ENCODE measurements at regions not wholly inside any gene's neighbourhood (a gene's known extent, or its start where the extent isn't known, plus 50 kb on each side); places are given as distances from the start of the nearest gene placed in this dataset.

DNA sequence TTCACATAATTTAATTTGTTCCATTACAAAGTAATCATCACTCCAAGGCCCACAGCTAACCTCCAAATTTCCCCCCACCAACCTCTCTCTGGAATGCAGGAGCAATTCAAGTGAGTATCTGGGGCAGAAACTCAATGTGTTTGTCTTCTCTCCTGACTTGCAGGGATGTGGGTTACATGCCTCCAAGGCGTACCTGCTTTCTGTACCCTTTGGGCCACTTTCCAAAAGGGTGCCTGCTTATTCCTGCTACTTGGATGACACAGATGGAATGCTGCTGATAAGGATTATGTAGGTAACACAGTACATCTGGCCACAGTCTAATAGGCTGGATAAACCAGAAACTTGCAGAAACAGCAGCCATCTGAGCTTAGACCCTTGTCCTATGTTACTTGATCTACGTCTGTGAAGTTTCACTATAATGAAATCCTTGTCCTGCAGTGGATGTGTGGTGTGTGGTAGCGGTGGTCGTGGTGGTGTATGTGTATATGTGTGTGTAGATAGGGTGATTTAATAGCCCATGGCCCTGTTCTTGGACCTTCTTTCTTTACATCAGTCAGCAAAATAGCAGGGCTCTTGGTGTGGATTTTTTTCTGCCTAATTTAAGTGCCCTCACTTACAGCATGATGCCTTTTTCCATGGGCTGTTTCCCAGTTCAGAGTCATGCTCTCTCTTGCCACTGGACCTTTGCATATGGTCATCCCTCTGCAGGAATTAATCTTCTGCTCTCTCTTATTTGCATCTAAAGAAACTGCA is 175.9 kb downstream of the ZDHHC21 start:
- no peak for DNase-seq

- DNase-seq, result no peak
Observed at GRCh38 chr9:14516656-14517055, 176.6 kb downstream of the ZDHHC21 start.

GRCh38 chr9:14515571-14516198 is 177.5 kb downstream of the ZDHHC21 start:
- no peak for DNase-seq

DNA sequence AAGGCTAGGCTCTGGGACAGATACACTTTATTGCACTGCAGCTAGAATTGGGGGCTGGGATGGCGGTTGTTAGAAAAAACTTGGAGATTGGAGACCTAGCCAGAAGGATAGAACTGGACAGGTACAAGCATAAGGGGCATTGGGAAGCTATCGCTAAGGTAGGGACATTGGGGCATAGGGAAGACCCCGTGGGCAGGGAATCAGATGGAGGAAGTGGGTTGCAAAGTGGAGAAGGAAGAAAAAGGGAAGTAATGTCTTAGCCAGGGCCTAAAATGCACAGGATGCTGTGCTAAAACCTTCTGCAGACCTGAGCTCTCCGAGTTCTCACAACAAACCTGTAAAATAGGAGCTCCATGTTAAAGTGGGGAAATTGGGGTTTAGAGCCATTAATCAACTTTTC is 178.2 kb downstream of the ZDHHC21 start:
- no peak for DNase-seq

GRCh38 chr9:14512942-14513341 is 180.3 kb downstream of the ZDHHC21 start:
- DNase-seq, result no peak

GRCh38 chr9:14511452-14511851 is 181.8 kb downstream of the ZDHHC21 start:
- no peak for DNase-seq

- no peak for DNase-seq
Observed at GRCh38 chr9:14508884-14509283, 184.3 kb downstream of the ZDHHC21 start.

DNA sequence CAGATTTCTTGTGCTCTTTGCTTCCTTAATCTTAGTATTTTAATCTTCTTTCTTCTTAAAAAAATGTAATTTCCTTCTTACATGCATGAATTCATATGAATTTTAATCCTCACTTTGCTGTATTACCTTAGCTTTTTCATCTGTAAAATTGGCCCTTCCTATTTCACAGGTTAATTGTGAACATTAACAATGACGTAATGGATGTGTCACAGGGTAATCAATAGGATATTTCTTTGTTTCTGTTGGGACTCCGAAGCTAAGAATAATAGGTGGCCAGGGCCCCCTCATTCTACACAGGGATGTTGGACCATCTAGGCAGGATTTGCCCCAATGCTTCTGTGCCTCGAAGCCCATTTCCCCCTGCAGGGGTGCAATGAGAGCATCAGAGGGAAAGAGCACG is 187.4 kb upstream of the NFIB start:
- DNase-seq, result no peak

DNA sequence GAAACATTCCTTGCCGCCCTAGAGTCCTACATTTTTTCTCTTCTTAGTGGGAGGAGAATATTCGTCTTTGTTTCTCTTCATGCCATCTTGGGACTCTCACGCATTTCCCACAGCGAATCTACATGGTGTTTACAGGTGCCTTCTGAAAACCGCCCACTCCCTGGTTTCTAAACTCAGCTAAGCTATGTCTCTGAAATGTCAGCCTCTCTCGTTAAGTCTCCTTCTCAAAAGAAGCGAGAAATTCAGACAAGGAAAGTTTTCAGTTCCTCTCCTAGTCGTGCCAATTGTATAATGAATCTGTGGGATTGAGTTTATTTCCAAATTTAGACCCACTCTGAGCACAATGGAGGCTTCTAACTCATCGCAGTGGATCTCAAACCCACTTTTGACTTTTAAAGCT is 186.8 kb upstream of the NFIB start:
- DNase-seq, result no peak

GRCh38 chr9:14499976-14500375 is 186.0 kb upstream of the NFIB start:
- no peak for DNase-seq

DNA sequence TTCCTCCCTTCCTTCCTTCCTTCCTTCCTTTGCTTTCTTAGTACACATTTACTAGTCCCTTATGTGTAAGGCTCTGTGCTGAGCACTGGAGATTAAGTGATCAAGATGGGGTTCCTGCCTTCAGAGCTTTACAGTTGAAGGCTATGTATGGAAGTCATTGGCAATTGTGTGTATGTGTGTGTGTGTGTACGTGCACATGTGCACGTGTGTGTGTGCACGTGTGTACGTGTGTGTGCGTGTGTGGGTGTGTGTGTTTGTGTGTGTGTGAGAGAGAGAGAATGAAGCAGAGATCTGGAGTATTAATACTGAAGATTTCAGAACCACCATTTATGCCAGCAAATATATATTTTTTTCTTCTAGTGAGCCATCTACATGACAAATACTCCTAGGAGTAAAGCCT is 184.9 kb upstream of the NFIB start:
- DNase-seq, result no peak

- DNase-seq, result no peak
Observed at GRCh38 chr9:14497476-14497875, 183.5 kb upstream of the NFIB start.

DNA sequence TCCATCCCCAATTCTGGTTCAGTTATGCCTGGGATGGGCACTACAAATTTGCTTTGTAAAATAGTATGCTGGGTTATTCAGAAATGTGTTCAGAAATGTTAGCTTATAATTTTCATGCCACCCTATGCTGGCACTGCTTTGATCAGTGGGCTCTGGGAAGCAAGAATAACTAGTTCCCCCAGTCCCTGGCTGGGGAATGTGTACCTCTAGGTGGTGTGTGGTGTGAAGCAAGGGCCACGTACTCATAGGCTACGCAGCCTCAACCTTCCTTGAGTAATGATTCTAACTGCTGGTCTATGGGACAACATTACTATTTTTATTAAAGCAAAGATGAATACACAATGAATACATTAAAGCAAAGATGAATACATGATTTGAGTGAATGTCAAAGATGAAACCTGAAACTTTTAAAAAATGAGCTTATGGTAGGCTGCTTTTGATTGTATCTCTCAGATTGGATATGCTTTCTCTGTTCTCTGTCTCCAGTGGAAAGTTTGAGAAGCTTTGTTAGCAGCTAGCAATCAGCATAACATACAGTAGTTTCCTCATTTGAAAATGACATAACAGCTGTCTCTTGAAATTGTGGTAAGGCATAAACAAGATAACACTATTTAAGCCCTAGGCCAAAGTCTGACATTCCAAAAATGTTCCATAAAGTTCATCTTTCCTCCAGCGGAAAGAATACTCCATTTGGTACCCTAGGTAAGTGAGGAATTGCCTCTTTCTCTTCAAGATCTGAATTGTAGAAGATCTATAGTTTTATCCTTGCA is 174.7 kb upstream of the NFIB start:
- DNase-seq, result no peak

DNA sequence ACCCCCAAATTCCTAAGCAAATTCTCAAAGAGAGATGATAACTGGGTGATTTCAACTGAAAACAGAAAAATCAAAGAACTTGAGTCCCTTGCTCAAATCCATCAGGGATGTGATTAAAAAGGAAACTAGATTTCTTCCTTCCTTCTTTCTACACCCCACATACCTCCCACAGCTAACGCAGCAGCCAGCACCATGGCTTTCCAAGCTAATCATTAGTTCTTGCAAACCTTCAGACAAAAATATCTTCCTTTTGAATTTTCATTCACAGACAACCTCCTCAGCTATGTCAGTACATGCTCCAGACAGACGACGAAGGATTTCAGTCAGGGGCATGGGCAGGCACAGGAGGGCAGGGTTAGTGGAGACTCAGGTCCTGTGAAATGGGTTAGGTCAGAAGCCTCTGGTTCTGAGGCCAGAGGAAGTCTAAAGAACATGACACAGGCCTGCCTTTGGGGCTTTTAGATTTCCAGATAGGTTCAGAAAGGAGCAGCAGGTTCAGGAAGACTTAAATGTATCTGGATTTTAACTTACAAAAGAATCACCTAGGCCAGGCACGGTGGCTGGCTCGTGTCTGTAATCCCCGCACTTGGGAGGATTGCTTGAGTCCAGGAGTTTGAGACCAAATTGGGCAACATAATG is 173.7 kb upstream of the NFIB start:
- DNase-seq, result no peak

DNA sequence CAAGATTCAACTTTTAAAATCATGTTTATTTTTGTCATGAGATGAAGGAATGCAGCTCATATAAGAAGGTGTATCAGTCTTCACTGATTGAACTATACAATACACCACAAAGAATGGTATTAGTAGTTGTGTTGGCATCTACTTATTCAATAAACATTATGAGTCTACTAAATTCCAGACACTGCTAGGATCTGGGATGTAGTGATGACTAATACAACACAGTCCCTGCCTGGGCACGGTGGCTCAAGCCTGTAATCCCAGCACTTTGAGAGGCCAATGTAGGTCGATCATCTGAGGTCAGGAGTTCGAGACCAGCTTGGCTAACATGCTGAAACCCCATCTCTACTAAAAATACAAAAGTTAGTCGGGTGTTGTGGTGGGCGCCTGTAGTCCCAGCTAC is 171.4 kb upstream of the NFIB start:
- DNase-seq, result no peak

DNA sequence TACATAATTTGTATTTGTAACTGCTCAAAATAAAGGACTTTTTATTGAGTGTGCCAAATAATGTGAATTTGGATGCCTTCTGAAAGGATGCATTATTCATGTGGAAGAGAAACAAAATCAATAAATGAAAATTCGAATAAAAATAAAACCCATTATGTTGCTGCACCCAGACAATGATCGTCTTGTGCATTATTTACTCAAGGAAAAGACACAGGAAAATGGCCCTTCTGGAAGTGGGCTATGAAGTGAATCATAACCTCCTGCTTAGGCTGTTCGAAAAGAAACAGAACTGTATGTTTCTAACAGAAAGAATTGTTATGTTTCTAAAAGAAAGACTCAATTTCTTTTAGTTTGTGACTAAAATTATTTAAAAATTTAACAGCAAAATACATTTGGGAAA is 168.9 kb upstream of the NFIB start:
- DNase-seq, result no peak

- DNase-seq, result no peak
Observed at GRCh38 chr9:14480526-14480925, 166.6 kb upstream of the NFIB start.

DNA sequence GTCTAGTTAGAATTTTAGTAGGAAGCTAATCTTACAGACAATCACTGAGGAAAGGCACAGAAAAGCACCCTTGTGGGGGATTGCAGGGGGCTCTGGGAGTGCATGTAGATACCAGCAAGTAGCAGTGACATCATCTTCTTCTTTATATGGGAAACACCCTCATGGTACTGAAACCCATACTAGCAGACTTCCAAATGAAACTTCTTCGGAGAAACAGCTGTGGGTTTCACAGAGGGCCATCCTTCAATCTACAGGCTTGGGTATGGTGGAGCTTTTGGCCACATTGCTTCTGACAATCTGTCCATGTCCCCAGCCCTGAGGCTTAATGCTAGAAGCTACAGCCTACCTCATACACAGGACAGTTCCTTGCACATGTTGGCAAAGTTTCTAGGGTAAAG is 165.2 kb upstream of the NFIB start:
- DNase-seq, result no peak

GRCh38 chr9:14478175-14479162 is 164.5 kb upstream of the NFIB start:
- DNase-seq, result no peak

DNA sequence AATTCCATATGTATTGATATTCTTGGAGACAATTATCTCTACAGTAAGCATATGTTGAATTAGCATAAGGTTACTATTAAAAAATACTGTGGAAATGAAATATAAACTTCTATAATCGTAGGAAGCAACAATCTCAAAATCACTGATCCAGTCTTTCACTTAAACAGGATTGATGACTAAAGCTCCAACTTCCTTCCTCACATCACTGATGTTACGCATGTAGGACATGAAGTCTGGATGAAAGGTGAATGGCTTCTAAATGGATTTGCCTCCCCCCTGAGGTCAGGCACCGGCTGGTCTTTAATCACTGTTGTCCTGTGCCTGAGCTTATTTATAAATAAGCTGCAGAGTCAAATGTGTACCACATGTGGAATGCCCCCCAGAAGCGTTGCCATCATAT is 157.1 kb upstream of the NFIB start:
- no peak for DNase-seq

DNA sequence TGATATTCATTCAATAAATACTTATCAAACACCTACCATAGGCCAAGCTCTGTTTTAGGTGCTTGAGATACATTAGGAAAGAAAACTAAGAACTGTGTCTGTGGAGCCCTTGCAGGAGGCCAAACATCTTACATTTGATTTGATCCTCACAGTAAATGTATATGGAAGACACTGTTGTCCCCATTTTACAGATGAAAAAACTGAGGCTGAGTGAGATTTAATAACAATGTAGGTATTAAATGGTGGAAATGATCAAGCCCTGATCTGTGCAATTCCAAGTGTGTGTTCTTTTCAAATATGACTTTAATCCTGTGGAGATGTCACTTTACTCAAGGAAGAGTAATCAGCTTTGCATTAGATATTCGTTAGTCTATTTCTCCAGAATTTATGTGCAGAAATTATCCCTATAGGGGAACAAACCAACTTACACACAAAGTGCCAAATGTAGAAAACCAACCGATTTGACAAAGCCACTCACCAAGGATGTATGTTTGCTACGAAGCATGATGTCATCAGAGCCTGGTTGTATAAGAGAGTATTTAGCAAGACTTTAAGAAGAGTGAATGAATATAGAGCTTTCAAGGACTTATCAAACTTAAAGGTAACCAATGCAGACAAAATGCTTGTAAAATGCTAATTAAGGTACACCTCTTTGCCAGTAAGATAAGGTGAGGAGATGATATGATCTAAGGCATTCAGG is 153.9 kb upstream of the NFIB start:
- no peak for DNase-seq

All from left kidney (tissue), 1 donor.